ENCODE measurements at regions not wholly inside any gene's neighbourhood (a gene's known extent, or its start where the extent isn't known, plus 50 kb on each side); places are given as distances from the start of the nearest gene placed in this dataset.
A peak's percentile ranks its signal among the peaks of the same experiment; 100 is the strongest.

DNA sequence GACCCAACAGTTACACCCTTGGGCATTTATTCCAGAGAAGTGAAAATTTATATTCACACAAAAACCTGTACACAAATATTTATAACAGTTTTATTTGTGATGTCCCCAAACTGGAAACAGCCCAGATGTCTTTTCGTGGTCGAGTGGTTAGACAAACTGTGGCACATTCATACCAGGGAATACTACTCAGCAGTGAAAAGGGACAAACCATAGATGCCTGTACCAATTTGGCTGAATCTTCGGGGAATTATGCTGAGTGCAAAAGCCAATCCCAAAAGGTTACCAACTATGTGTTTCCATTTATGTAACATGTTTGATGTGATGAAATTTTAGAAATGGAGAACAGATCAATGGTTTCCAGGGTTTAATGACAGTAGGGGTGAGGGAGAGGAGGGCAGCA, 154.3 kb downstream of the GLI2 start:
- Histone ChIP-seq H3K4me3 (no peak overlapping the region), H3K27ac (no peak overlapping the region)

DNA sequence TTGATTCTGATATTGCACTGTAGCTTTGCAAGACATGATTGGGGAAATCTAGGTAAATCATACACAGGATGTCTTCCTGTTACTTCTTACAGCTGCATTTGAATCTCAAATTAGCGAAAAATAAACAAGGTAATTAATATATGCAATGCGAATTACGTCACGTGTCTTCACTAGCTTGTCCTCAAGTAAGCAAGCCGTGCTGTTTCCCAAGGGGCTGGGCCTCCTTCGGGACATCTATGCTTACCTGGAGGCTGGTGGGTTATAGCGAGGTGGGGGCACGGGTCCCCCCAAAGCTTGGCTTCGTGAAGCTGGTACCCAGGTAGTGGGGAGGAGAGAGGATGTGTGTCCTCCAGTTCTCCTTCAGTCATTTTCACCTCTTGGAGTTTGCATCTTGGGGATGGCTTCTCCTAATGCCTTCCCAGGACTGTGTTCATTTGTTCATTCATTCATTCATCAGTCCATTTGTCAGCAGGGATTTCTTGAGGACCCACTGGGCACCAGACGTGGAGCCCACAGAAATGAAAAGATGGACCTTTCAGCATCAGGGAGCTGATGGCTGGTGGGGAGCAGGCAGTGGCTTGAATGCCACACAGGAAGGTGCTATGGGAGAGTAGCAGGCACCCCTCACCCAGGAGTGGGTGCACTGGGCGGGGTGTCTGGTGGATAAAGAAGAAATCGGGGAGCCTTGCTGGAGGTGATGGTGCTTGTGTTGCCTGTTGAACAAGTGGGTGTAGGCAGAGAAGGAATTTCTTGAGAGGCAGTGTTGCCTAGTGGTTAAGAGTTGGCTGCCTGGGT, 155.1 kb downstream of the GLI2 start:
- H3K4me3 ChIP-seq, result no peak overlapping the region

DNA sequence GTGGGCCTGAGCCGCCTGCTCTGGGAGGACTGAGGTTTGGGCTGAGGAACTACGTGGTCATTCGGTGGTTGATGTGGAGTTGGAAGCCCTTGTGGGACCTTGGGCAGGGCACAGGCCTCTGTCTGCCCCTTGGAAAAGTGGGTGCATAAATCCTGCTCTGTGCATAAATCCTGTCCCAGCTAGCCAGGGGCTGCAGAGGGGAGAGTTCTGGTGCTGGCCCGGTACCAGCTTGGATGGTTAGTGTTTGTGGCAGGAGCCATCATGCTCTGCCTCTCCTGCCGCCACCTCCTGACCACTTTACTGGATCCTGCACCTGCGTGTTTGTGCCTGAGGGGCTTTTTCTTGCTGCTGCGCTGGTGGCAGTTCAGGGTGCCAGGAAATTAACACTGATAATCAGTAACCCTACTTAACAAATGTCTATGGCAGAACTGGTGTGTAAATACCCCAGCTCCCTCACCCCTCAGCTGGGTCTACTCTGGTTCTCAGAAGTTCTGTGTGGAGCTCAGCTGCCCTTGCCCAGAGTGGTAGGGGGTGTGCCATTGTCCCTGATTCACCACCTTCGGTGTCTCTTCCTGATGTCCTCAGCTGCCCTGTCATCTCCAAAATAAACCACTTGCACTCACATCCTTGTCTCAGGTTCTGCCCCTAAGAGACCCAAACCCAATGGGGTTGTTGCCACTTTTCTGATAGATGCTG, 156.8 kb downstream of the GLI2 start:
- peak overlapping the region in 2 of 21 experiments; percentile 47 to 55 for H3K27ac ChIP-seq
- H3K4me3 ChIP-seq, result no peak overlapping the region

More for the DNA sequence above, 155.1 kb downstream of the GLI2 start:
- H3K27ac ChIP-seq, result no peak overlapping the region

DNA sequence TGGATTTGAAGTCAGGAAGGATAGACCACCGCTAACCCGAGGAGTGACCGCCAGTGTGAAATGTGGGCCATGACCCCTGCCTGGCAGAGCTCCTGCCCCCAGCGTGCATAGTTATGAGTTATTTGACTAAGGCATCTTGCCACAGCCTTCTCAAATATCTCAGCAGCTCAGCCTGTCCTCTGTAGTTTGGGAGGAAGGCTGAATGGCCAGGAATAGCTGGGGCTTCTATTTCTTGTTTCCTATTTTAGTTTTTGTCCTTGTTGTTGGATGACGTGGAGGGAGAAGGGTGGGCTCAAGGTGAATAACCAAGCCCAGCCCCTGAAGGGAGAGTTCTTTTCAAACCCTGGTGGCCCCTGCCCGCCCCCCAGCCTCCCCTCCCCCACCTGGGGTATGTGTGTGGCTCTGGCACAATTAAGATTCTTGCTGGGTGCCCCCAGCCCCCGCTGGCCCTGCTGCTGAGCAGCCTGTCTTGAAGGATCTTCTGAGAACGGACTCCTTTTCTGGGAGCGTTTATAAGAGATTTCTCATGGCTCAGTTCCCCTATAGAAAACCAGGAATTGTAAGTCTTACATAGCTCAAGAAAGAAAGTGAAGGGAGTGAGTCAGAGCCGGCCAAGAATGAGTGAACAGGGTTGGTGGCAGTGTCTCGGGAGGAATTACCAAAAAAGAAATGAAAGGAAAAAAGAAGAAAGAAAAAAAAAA, 157.4 kb downstream of the GLI2 start:
- Histone ChIP-seq H3K27ac (peak overlapping the region in 9 of 21 experiments; percentile 18 to 70 (median 54)), H3K4me3 (no peak overlapping the region)

DNA sequence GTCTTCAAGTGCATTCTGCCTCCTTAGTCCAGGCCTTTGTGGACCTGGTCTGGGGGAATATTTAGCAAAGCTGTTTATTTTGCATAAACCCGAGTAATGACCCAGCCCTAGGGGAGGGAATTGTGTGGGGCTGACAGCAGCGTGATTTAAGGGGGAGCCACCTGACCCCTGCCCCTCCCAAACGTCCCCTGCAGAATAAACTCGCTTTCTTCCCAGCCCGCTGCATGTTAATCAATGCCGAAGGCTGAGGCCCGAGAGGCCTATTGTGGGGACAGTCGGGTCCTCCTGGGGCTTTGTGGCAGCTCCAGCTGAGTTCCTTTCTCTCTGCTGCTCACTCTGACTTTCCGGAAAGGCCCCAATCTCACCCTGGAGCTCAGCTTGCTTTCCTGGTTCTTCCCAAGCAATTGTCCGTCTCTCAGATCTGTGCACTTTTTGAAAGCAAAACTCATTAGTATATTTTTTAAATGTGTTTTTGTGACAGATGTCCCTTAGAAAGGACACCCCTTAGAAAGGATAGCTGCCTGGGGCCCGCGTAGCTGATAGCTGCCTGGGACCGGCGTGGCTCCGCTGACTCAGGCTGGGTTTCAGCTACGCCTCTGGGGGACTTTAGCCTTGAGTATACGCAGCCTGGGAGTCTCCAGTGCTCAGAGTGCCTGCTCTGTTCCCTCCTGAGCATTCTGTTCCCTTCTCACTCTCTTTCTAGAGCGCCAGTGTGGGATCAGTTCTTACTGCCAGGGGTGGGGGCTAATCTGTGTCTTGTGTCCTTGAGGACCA, 158.3 kb downstream of the GLI2 start:
- peak overlapping the region in 7 of 21 experiments; percentile 7 to 69 (median 54) for H3K27ac ChIP-seq

DNA sequence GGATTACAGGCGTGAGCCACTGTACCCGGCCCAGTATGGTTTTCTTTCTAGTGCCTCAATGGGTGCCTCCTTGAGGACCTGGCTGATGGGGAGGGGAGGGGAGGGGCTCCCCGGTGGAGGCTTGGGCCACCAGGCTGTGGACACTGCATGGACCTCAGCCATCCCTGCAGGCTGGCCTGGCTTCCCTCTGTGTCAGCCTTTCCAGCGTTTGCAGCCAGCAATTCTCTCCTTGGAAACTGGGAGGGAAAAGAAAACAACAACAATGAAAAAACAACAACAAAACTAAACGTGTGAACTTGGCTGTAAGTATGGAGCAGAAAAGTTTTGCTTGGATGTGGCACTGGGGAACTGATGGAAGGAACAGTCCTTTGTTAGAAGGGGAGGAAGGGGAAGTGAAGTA, 159.3 kb downstream of the GLI2 start:
- H3K4me3 ChIP-seq, result no peak overlapping the region
- no peak overlapping the region for H3K27ac ChIP-seq

More for the DNA sequence above, 158.3 kb downstream of the GLI2 start:
- no peak overlapping the region for H3K4me3 ChIP-seq

DNA sequence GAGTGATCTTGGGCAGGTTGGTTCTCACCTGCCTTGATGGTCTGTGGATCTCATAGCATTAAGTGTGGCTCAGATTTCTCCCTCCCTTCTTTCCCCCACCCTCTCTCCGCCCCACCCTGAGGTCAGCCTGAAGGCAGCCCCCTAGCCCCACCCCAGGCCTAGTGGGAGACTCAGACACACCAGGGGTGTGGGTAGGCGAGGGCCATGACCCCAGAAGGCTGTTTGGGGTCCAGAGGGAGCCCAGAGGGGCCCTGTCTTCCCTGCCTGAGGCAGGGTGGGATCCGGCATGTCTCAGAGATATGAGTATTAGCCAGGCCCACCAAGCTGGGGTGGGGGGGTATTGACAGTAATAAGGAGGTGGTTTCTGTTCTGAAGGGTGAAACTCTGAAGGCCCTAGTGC, 160.5 kb downstream of the GLI2 start:
- H3K4me3 ChIP-seq, result no peak overlapping the region
- peak overlapping the region in 1 of 21 experiments; percentile 24 for H3K27ac ChIP-seq

DNA sequence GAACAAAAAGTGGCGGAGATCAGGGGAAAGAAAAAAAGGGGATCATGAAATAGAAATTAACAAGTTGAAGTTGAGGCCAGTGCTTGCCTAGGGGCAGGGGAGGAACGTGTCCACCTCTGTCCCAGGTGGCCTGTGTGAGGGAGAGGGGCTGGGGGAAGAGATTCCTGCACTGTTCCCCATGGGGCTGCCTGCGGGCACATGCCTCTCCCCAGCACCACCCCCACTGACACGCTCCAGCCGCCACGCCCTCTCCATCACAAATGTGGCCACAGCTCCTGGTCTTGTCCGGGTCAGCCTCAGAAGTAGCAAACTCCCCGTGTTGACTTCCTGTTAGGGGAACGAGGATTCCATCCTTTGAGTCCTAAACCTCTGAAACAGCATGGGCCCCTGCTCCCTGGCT, 161.2 kb downstream of the GLI2 start:
- H3K27ac ChIP-seq, result no peak overlapping the region
- no peak overlapping the region for H3K4me3 ChIP-seq

DNA sequence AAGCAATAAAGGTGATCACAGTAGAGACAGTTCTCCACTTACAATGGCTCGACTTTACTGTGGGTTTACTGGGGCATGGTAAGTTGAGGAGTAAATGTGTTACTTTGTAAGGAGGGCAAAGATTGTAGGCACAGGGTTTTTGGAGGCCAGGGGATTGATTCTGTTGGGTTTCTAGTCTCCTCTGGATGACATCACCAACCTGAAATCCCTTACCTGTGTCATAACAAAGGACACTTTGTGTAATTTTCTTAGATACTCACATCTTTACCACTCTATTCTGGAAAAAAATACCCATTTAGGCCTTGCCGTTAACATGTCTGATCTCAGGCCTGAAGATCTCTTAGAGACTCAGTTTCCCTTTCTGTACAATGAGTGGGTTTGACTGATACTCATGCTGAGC, 161.7 kb downstream of the GLI2 start:
- H3K4me3 ChIP-seq, result no peak overlapping the region
- H3K27ac ChIP-seq, result no peak overlapping the region

DNA sequence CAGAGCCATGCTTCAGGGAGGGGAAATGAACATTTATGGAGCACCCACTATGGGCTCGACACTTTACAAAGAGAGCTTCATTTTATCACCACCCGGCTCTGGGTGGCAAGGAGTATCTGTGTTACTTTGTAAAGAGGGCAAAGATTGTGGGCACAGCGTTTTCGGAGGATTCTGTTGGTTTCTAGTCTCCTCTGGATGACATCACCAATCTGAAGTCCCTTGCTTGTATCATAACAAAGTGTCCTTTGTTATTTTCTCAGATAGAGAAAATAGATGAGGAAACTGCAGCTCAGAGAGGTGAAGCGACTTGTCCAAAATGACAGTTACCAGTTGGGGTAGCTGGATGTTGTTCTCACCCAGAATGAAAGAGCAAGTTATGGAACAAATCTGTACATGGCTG, 162.8 kb downstream of the GLI2 start:
- Histone ChIP-seq H3K27ac (no peak overlapping the region), H3K4me3 (no peak overlapping the region)

DNA sequence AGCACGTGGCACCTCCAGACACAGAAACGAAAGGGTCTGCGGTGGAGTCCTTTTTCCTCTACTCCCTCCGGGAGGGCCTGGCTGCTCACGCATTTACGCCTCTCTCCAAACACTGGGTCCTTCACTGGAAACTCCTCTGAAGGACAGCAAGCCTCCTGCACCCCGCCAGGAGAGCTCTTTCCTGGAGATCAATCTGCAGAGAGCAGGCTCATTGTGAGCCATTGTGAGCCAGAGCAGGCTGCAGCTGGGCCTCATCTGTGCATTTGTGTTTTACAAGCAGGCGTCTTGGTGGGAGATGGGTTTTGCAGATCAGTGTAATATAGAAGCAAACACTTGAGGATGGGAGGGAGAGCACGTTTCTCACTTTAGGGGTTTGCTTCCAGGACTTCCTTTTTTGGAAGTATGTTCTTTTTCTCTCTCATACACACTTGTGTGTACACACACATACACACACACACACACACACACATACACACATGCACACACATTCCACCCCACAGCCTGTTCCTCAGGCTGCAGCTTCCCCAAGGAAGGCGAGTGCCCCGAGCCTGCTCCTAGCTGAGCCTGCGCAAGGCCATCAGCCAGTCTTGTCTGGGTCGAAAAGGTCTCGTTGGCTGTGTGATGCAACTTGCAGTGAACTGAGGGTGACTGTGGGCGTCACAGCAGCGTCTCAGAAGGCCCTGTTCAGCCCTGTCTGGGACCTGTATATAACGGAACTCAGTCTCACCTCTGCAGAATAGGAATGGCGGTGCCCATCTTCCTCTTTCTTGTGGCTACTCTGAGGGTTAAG, 163.5 kb downstream of the GLI2 start:
- Histone ChIP-seq H3K4me3 (no peak overlapping the region), H3K27ac (no peak overlapping the region)

DNA sequence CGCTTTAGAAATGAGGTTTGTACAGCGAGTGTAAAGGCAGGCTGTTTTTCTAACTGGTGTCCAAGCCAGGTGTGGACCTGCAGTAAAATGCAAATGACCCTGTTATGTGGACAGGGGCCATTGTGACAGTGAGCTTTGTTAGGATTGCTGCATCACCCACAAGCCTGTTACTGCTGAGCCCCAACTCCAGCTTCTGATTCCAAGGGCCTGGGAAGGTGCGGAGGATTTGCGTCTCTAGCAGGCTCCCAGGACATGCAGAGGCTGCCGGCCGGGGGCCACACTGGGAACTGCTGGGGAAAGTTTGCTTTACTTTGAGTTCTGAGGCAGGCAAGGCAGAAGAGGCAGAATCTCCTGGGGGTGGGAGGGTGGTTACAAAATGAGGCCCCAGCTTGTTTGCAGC, 164.1 kb downstream of the GLI2 start:
- no peak overlapping the region for H3K4me3 ChIP-seq
- no peak overlapping the region for H3K27ac ChIP-seq

DNA sequence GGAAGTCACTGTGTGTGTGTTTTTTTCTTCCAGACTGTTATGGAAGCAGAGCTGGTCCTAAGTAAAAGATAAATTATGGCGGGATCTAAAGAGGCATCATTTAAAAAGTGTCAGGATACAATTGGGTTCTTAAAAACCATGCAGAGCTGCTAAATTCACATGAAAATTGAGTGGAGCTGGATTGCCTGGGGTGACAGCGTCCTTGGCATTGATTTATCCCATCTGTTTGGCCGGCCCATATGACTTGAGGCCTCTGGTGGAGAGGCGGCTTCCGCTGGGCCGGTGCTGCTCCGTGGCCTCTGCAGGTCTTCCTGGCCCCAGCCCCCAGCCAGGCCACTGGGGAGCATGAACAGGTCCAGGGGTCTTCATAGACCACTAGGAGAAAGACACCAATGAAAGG, 165.5 kb downstream of the GLI2 start:
- H3K27ac ChIP-seq, result no peak overlapping the region
- H3K4me3 ChIP-seq, result no peak overlapping the region

DNA sequence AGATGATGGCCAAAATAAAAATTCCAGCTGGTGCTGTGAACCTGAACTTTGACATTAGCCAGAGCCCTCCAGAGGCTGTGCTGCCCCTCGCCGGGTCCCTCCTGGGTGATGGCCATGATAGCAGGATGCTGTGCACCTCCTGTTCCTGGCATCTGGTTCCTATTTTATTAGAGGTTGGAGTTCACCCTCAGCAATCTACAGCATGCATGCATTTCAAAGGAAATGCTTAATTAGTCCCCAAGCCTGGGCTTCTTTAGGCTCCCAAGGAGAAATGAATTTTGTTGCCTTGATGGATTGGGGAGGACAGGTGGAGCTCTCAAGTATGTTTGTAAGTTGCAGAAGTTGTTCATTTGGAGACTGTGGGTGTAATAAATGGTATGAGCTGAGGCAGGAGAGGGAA, 166.9 kb downstream of the GLI2 start:
- Histone ChIP-seq H3K27ac (no peak overlapping the region), H3K4me3 (no peak overlapping the region)

DNA sequence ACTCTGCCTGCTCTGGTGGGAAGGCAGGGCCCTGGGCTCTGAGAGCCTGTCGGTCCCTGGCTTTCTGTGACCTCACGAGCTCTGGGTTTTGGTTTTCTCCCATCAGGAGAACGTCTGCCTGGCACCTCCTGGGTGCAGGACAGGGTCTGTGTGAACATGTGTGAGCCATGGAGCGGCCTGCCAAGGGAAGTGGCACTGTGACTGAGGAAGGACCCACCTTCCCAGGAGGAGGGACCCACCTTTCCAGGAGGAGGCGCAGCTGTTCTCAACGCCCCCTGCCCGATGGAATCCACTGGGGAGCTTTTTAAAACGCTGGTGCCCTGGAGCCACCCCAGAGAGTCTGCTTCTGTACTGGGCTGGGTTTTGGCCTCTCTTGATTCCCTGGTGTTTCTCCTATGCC, 168.7 kb downstream of the GLI2 start:
- Histone ChIP-seq H3K27ac (peak overlapping the region in 1 of 21 experiments; percentile 11), H3K4me3 (no peak overlapping the region)

DNA sequence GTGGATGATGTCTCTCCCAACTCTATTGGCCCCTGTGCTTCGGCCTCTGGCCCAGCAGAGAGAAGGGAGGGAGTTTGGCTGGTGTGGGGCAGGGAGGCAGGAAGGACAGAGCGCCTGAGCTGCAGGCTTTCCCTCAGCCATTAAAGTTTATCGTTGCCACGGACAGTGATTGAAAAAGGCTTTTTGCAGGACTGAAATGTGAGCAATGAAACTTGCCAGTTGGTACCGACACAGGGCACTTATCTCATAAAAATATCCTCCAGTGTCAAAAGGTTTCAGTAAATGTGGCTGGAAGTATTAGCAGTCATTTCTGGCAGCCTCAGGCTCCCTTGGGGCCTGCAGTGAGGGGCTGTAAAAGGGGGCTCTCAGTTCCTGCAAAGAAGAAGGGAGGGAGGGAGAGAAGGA, 169.2 kb downstream of the GLI2 start:
- Histone ChIP-seq H3K27ac (peak overlapping the region in 1 of 21 experiments; percentile 11), H3K4me3 (no peak overlapping the region)

DNA sequence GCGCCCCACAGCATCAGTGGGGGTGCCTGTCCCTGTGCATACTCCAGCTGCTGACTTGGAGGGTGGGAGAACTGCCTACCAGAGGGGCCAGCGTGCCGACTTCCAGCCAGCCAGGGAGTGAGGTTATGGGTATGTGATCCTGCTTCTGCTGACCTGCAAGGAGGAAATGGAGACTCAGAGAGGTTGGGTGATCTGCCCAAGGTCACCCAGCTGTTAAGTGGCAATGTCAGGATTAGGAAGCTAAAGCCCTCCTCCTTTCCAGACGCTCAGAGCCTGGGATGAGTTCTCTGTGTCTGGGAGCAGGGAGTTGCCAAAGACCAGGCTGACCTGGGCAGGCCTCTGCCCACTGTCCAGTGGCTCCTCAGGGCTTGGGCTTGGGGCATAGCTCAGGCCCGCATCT, 169.6 kb downstream of the GLI2 start:
- Histone ChIP-seq H3K4me3 (no peak overlapping the region), H3K27ac (peak overlapping the region in 1 of 21 experiments; percentile 3)

DNA sequence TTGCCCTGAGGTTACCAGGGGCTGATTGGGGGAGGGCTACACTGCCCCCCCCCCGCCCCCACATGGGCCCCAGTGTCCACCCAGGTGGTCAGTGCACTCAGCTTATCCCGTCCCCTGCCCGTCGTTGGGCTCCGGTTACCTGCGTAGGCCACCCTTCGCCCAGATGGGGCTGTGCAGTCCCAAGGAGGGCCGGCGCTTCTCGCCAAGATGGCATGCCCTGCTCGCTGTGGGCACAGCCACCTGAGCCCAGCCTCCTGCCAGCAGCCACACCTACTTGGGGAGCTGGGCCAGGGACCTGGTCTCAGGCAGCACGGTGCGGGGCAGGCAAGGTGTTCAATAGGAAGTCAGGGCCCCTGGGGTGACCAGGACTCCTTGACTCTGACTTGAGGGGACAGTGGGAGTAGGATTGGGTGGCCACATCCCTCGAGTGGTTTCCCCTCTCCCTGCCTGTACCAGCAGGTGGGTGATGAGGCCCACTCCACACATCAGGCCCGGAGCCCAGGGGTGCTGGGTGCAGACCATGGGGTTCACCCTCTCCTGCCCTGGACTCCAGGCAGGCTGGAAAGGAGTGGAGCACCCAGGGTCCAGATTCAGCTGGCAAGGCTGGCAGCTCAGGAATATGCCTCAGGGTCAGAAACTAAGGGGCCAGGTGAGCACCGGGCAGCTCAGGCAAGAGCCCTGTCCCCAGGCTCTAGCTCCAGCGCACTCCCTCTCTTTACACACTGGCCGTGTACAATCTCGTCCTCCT, 170.3 kb downstream of the GLI2 start:
- Histone ChIP-seq H3K4me3 (no peak overlapping the region), H3K27ac (peak overlapping the region in 1 of 21 experiments; percentile 3)
